ENCODE measurements at regions not wholly inside any gene's neighbourhood (a gene's known extent, or its start where the extent isn't known, plus 50 kb on each side); places are given as distances from the start of the nearest gene placed in this dataset.

DNA sequence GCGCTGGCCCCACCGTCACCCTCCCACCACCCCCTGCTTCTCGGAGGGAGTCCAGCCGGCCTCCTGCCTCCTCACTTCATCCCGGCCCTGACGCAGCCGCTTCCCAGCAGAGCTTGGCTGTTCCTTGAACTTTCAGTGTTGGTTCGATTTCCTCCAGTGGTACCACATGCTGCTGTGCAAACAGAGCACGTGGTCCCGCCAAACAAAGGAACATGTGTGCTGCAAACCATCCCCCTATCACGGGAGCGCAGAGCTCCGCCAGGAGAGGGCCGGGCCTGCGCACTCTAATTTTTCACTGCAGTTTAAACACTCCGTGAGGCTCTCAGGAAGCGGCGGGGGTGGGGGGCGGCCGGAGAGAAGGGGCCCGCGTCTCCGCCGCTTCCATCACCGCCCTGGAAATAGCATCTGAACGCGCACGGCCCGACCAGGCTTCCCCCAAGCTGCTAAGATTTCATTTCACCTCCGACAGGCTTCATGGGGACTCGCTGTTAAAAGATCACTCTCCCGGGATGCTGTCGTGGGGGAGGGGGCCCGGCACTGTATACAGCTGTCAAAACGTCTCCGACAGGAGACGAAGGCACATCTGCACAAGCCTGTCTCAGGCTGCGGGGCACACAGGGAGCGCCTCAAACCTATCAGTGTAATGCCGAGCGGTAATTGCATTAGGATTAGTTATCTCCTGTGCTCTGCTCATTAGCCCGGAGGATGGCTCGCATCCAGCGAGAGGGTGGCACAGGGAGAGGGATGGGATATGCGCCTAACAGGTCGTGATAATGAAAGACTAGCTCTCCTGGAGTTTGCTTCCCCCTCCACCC, 269.9 kb upstream of the SORL1-AS1 start:
- TF ChIP-seq, protein P1, sequence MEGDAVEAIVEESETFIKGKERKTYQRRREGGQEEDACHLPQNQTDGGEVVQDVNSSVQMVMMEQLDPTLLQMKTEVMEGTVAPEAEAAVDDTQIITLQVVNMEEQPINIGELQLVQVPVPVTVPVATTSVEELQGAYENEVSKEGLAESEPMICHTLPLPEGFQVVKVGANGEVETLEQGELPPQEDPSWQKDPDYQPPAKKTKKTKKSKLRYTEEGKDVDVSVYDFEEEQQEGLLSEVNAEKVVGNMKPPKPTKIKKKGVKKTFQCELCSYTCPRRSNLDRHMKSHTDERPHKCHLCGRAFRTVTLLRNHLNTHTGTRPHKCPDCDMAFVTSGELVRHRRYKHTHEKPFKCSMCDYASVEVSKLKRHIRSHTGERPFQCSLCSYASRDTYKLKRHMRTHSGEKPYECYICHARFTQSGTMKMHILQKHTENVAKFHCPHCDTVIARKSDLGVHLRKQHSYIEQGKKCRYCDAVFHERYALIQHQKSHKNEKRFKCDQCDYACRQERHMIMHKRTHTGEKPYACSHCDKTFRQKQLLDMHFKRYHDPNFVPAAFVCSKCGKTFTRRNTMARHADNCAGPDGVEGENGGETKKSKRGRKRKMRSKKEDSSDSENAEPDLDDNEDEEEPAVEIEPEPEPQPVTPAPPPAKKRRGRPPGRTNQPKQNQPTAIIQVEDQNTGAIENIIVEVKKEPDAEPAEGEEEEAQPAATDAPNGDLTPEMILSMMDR (IDR thresholded peaks at IDR 0.05; ENCODE audit: insufficient read depth, low read length, poor library complexity, severe bottlenecking): no peak
- TF ChIP-seq EZH2phosphoT487 (conservative IDR thresholded peaks at IDR 0.05; ENCODE audit: low read length): no peak

Data from SU-DHL-6 (cell line).